HFFc6 (cell line): ENCODE measurements at regions not wholly inside any gene's neighbourhood (a gene's known extent, or its start where the extent isn't known, plus 50 kb on each side); places are given as distances from the start of the nearest gene placed in this dataset.

Experiments
- DNase-seq: peaks from one replicate; pipeline ENCODE4 v3.0.0-alpha.2; 2018
- H3K27ac Mint-ChIP-seq: 2 replicates; pipeline ENCODE4 v1.8.0; 2020; ENCODE audit warnings: mild to moderate bottlenecking, mixed read lengths
- H3K27me3 Mint-ChIP-seq: 2 replicates; pipeline ENCODE4 v1.8.0; 2021; ENCODE audit warnings: mild to moderate bottlenecking, moderate library complexity, mixed read lengths; ENCODE audit not compliant: insufficient read depth
- H3K36me3 Mint-ChIP-seq: 2 replicates; pipeline ENCODE4 v1.8.0; 2021; ENCODE audit warnings: low read depth, mixed read lengths
- H3K4me1 Mint-ChIP-seq: 2 replicates; pipeline ENCODE4 v1.8.0; 2020; ENCODE audit warnings: low read depth, mixed read lengths
- H3K4me3 Mint-ChIP-seq: 2 replicates; pipeline ENCODE4 v1.8.0; 2020; ENCODE audit warnings: mild to moderate bottlenecking, moderate library complexity, mixed read lengths
- H3K9me3 Mint-ChIP-seq: 2 replicates; pipeline ENCODE4 v1.8.0; 2020; ENCODE audit warnings: mild to moderate bottlenecking, mixed read lengths
- CTCF ChIP-seq: fragments of 200-600 bp; sonication (generic); IDR thresholded peaks from 2 replicates; pipeline ENCODE4 v1.5.0; 2021; ENCODE audit warnings: antibody characterized with exemption, mild to moderate bottlenecking

GRCh38 chr9:27659571-27659970 is 86.3 kb upstream of the C9orf72 start:
- Mint-ChIP-seq H3K4me1 (no peaks in the 10 kb centered on the region), H3K27ac (no peak overlapping the region), H3K4me3 (no peak overlapping the region), H3K9me3 (peaks cover 16% of the 10 kb centered on the region), H3K36me3 (no peaks in the 10 kb centered on the region), H3K27me3 (no peaks in the 10 kb centered on the region)
- DNase-seq: no peak
- no peak for TF ChIP-seq CTCF

DNA sequence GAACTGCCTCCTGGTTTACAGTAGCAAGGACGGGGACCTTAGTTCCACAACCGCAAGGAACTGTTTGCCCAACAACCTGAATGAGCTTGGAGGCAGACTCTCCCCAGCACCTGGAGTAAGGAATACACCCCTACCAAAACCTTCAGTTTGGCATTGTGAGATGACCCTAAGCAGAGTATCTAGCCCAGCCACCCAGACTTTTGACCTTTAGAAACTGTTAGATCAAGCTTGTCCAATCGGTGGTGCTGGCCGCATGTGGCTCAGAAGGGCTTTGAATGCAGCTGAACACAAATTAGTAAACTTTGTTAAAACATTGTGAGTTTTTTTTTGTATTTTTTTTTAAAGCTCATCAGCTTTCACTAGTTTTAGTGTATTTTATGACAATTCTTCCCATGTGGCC is 86.9 kb upstream of the C9orf72 start:
- no peak for TF ChIP-seq CTCF
- no peak for DNase-seq
- H3K9me3 Mint-ChIP-seq: peaks cover 16% of the 10 kb centered on the region

GRCh38 chr9:27663526-27663925 is 90.2 kb upstream of the C9orf72 start:
- no peak for TF ChIP-seq CTCF
- H3K9me3 Mint-ChIP-seq: peaks cover 16% of the 10 kb centered on the region
- no peak overlapping the region for H3K4me3 Mint-ChIP-seq
- H3K27ac Mint-ChIP-seq: no peak overlapping the region
- no peaks in the 10 kb centered on the region for H3K4me1 Mint-ChIP-seq
- no peaks in the 10 kb centered on the region for H3K36me3 Mint-ChIP-seq
- no peak for DNase-seq
- H3K27me3 Mint-ChIP-seq: no peaks in the 10 kb centered on the region

More for the DNA sequence above, 86.9 kb upstream of the C9orf72 start:
- H3K27me3 Mint-ChIP-seq: no peaks in the 10 kb centered on the region
- no peaks in the 10 kb centered on the region for H3K4me1 Mint-ChIP-seq
- no peak overlapping the region for H3K27ac Mint-ChIP-seq
- no peaks in the 10 kb centered on the region for H3K36me3 Mint-ChIP-seq
- no peak overlapping the region for H3K4me3 Mint-ChIP-seq

DNA sequence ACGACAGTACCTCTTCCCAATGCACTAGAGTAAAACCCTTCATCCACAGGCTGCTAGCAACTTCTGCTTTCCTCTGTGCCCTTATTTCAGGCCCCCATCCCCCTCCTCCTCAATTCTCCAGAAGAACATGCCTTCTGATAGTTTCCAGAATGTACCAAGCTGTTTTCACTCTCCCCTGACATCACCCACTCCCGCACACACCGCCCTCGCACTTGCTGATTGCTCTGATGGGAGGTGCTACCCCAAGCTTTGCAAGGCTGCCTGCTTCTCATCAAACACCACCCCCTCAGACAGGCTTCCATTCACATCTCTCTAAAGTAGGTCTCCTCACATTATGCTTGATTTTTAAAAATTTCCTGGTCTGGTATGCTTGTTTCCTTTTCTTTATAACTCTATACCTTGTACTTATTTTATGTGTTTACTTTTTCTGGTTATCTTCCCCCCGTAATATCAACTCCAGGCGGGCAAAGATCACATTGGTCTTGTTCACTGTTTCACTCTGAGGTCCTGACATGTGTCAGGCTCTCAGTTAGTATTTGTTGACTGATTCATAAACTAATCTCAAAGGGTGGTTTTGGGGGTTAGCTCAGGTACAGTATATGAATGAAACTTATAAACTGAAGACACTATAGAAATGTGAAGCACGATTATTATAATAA is 91.0 kb upstream of the C9orf72 start:
- TF ChIP-seq CTCF: no peak
- Mint-ChIP-seq H3K36me3 (no peaks in the 10 kb centered on the region), H3K4me3 (no peak overlapping the region), H3K27ac (no peak overlapping the region), H3K9me3 (peaks cover 16% of the 10 kb centered on the region), H3K4me1 (no peaks in the 10 kb centered on the region), H3K27me3 (no peaks in the 10 kb centered on the region)
- DNase-seq: no peak

GRCh38 chr9:27665136-27665535 is 91.9 kb upstream of the C9orf72 start:
- H3K9me3 Mint-ChIP-seq: peaks cover 11% of the 10 kb centered on the region
- no peak for DNase-seq
- H3K4me3 Mint-ChIP-seq: no peak overlapping the region
- H3K36me3 Mint-ChIP-seq: no peaks in the 10 kb centered on the region
- no peaks in the 10 kb centered on the region for H3K4me1 Mint-ChIP-seq
- H3K27ac Mint-ChIP-seq: no peak overlapping the region
- H3K27me3 Mint-ChIP-seq: no peaks in the 10 kb centered on the region
- TF ChIP-seq CTCF: no peak

DNA sequence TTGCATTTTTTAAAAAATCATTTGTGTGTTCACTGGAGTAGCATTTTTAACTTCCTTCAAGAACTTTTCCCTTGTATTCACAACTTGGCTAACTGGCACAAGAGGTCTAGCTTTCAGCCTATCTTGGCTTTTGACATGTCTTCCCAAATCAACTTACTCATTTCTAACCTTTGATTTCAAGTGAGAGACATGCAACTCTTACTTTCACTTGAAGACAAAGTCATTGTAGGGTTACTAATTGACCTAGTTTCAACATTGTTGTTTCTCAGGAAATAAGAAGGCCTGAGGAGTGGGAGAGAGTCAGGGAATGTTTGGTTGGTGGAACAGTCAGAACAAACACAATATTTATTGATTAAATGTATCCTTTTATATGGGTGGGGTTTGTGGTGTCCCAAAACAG is 95.0 kb upstream of the C9orf72 start:
- Mint-ChIP-seq H3K27me3 (no peaks in the 10 kb centered on the region), H3K36me3 (no peaks in the 10 kb centered on the region), H3K27ac (no peak overlapping the region), H3K4me1 (no peaks in the 10 kb centered on the region), H3K9me3 (peaks cover 6% of the 10 kb centered on the region), H3K4me3 (no peak overlapping the region)
- DNase-seq: no peak
- TF ChIP-seq CTCF: no peak
